GM18951 (cell line): ENCODE measurements at regions not wholly inside any gene's neighbourhood (a gene's known extent, or its start where the extent isn't known, plus 50 kb on each side); places are given as distances from the start of the nearest gene placed in this dataset.

Experiments used
- POLR2A ChIP-seq: IDR thresholded peaks from 4 replicates; pipeline ENCODE4 v1.6.1; 2011; ENCODE audit warnings: mild to moderate bottlenecking; ENCODE audit not compliant: insufficient read length, insufficient read depth; ENCODE audit errors: extremely low read depth
- in situ Hi-C: fragments of 300-500 bp; cut with MboI; formaldehyde crosslinking; loops from one replicate; pipeline ENCODE4 v1.12.0; 2022; ENCODE audit warnings: low sequenced_read_pairs, mixed read lengths, inconsistent platforms; ENCODE audit not compliant: unreplicated experiment

- in situ Hi-C loops, result no loop called here
- no peak for TF ChIP-seq POLR2A
Measured at GRCh38 chr4:165597581-165598480, 219.0 kb downstream of the CPE start.

GRCh38 chr4:165600959-165601683 is 222.3 kb downstream of the CPE start:
- in situ Hi-C loops, result no loop called here
- TF ChIP-seq POLR2A, result no peak

GRCh38 chr4:165602621-165603020 is 223.8 kb downstream of the CPE start:
- TF ChIP-seq POLR2A, result no peak
- in situ Hi-C loops, result no loop called here

- no peak for TF ChIP-seq POLR2A
- in situ Hi-C loops, result no loop called here
Measured at GRCh38 chr4:165604181-165604580, 225.4 kb downstream of the CPE start.

GRCh38 chr4:165605811-165606210 is 227.0 kb downstream of the CPE start:
- in situ Hi-C loops, result no loop called here
- no peak for TF ChIP-seq POLR2A

GRCh38 chr4:165606465-165607205 is 227.8 kb downstream of the CPE start:
- TF ChIP-seq POLR2A, result no peak
- in situ Hi-C loops, result no loop called here

- in situ Hi-C loops, result no loop called here
- TF ChIP-seq POLR2A, result no peak
Measured at GRCh38 chr4:165609653-165610052, 230.8 kb downstream of the CPE start.

- no peak for TF ChIP-seq POLR2A
- in situ Hi-C loops, result no loop called here
Measured at GRCh38 chr4:165610679-165611437, 232.1 kb downstream of the CPE start.

- in situ Hi-C loops, result no loop called here
- no peak for TF ChIP-seq POLR2A
Measured at GRCh38 chr4:165612936-165613335, 234.1 kb downstream of the CPE start.

- in situ Hi-C loops, result no loop called here
- TF ChIP-seq POLR2A, result no peak
Measured at GRCh38 chr4:165613581-165613980, 234.8 kb downstream of the CPE start.

GRCh38 chr4:165620913-165621312 is 242.1 kb downstream of the CPE start:
- in situ Hi-C loops, result no loop called here
- no peak for TF ChIP-seq POLR2A

- in situ Hi-C loops, result no loop called here
- no peak for TF ChIP-seq POLR2A
Measured at GRCh38 chr4:165621983-165622382, 243.2 kb downstream of the CPE start.

GRCh38 chr4:165625281-165625680 is 246.5 kb downstream of the CPE start:
- no peak for TF ChIP-seq POLR2A
- in situ Hi-C loops, result no loop called here

- TF ChIP-seq POLR2A, result no peak
- in situ Hi-C loops, result no loop called here
Measured at GRCh38 chr4:165626316-165626715, 246.7 kb upstream of the TLL1 start.
